HTR-8/SVneo (cell line): ENCODE measurements at regions not wholly inside any gene's neighbourhood (a gene's known extent, or its start where the extent isn't known, plus 50 kb on each side); places are given as distances from the start of the nearest gene placed in this dataset.

Experiments used
- DNase-seq: peaks from one replicate; pipeline ENCODE4 v3.0.0; 2011; ENCODE audit warnings: low spot score, mixed read lengths; ENCODE audit not compliant: insufficient read length
- FAIRE-seq: peaks from 2 replicates; lab custom pipeline; 2011; peaks lifted over from hg19 to GRCh38; lab: Jason Lieb, UNC

DNA sequence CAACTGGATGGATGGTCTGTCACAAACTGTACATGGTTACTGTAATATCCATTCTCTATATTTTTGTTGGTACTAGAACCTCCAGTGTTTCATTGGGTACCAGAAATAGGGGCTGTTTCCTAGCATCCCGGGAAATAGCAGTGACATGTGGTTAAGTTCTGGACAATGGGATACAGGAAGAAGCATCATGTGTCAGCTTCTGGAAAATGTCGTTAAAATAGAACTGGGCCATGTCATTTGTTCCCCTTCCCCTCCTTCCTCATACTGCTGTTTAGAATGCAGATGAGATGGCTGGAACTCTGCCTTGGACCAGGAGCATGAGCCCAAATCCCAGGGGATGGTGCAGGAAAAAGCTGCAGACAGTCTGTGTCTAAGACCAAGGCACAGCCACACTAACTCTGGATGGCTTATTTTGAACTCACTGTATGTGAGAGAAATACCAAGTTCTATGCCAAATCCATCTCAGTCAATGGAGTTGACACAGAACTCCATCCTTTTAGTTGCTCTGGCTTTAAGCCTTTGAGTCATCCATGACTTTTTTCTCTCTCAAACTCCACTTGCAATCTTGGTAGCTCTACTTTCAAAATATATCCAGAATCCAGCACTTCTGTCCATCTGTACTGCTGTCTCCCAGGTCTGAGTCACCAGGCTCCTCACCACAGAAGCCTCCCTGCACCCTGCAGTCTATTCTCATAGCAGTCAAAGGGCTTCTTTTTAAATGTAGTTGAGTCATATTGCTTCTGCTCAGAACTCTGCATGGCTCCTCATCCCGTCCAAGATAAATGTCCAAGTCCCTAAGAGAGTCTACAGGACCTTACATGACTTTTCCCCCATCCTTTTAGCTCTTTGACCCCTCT is 184.2 kb downstream of the NSG2 start:
- FAIRE-seq, result no peak
- DNase-seq, result no peak

DNA sequence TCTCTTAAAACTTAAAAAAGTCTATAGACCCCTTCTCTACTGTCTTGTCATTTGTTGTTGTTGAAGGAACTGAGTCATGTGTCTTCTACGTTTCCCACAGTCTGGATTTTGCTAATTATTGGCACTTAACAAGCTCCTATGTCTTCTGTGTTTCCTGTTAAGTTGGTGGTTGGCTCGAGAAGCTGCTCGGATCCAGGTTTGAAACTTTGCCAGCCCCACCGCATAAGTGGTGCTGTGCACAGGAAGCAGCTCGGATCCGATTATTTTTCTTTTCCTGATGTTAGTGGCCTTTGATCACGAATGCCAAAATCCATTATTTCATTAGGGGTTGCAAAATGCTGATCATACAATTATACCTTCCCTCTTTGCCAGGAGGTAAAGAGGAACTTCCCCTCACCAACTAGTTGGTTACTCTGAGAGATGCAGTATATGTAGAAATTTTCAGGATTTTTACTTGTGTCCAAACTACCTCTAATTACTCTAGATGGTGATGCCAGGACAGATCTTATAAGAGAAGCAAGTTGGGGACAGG is 186.5 kb downstream of the NSG2 start:
- DNase-seq (no peak), FAIRE-seq (no peak)

DNA sequence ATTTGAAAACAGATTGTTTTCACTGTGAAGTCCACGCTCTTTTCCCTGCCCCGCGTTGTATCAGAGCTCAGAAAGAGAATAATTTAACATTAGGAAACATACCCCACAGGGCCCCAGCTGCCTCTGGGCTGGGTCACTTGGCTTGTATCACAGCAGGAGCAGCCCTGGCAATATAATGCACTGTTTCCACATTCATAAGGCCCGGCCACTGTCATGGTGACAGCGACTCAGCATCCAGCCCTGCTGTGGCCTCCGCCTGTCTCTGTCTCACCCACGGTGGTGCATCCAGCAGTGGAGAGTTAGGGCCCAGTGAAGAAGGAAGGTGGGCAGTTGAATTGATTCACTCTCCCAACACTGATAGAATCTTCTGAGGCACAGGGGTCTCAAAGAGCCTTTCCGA is 188.9 kb downstream of the NSG2 start:
- FAIRE-seq (no peak), DNase-seq (no peak)

DNA sequence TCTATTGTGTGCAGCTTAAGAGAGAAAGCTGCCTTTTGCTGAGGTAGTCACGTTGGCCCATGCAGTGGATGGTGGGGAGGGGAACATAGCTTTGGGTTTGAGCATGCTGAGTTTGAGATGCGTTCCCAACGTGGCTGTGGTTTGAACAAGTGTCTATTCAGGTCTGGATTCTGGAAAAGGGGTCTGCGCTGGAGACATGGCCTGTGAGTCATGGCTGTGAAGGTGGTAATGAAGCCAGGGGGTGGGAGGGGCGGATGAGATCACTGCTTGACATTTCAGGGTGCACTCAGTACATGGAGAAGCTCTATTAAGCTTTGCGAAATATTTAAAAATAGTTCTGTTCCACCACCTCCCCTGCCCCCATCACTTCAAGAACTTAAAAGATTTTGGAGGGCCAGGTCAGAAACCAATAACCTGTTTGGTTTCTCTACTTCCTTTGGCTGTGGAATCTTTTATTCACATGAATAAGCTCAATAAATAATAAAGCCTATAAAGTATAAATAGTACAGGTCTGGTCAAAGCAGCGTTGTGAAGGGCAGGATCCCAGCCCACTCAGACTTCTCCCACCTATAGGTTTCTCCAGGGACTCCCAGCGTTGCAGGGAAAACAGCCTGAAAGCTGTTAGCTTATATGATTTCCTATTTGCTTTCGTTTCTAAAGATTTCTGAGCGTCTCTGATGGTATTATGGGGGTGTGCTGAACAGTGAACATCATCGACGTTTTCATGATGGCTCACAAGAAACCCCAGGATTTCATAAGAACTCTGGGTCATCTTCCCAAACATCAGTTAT is 189.9 kb downstream of the NSG2 start:
- FAIRE-seq (no peak), DNase-seq (no peak)

DNA sequence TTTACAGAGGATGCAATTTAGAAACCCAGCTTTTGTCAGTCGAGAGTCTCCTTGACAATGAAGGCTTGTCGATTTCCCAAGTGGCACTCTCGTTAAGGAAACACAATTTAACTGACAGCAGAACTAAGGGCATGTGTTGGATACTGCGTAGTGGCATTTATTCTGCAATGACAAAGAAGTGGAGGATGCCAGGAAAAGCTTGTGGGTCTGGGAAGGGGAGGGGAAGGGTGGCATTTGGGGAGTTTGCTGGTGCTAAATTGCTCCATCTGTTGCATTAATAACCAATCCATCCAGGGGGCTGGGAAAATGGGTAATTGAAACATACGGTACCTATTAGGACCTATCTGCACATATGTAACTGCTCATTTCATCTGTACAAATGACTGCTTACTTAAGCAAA is 190.6 kb downstream of the NSG2 start:
- DNase-seq (no peak), FAIRE-seq (no peak)

DNA sequence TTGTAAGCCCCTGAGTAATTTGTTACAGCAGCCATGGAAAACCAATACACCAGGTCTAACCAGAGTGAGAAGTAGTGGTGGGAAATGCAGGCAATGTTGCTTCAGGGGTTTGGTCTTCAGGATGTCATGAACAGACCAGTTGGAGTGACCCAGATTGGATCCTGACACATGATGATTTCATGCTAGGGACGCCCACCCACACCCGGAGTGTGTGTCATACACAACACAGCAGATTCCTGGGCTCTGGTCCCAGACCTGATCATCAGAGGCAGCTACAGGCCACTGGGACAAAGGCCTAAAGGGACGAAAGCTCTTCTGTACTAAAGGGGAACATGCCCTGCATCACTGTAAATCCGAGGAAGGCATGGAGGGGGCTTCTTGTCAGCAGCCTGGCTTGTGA is 194.2 kb downstream of the NSG2 start:
- FAIRE-seq, result no peak
- DNase-seq, result no peak

DNA sequence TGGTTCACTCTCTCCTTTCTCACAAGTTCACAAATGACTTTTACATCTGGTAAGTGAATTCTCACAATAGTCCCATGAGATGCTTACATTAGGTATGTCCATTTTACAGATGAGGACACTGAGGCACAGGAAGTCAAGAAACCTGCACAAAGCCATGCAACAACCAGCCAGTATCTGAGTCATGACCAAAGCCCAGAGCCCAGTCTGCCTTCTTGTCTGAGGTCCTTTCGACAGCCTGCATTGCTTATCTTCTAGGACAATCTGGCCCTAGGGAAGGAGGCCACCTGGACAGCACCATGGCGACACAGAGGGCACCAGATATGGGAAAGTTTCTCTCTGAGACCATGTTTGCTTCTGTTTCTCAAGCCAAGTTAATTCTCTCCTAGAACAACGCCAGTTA is 197.1 kb downstream of the NSG2 start:
- DNase-seq (no peak), FAIRE-seq (no peak)

DNA sequence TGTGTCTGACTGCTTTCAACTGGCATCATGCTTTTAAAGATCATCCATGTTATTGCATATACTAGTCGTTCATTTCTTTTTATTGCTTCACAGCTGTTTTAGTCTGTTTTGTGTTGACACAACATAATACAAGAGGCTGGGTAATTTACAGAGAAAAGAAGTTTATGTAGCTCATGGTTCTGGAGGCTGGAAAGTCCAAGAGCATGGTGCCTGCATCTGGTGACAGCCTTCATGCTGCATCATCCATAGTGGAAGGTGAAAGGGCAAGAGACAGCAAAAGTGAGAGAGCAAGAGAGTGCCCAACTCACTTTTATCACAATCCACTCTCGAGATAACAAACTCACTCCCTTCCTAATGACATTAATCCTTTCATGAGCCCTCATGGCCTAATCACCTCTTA is 198.4 kb downstream of the NSG2 start:
- no peak for DNase-seq
- no peak for FAIRE-seq

DNA sequence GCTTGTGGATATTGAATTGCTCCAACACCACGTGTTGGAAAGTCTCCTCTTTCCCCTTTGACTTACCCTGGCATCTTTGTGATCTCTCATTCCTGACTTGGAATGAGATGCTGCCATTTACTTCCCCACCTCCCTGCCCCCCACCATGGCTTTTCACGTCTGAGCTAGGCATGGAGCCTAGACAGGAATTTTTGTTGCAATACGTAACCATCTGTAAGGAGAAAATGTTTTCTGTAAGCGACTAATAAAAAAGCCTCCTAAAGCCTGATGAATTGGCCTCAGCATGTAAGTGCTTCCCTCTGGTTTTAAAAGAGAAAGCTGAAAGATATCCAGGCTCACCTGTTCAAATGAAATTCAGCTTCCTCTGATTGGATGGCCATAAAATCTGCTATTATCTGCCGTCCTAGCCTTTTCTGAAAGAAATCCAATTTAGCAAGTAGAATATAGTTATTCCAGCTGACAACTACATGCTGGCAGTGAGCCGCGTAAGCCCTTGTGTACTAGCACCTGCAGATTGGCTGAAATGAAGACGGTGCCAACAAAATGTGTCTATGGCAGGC is 200.1 kb downstream of the NSG2 start:
- DNase-seq (no peak), FAIRE-seq (no peak)

DNA sequence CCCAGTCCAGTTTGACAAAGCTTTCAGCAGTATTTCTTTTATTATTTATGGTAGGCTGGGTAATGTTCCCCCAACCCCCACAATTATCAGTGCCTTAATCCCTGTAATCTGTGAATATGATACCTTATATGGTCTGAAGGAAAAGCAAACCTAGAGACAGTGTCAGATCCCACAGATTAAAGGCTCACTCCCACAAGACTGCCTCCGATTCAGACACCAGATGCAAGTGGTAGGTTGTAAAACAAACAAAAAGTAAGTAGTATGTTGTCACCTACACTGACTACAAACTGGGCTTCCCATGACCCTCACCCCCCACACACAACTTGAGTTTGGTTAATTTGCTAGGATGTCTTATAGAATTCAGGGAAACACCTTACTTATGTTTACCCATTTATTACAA is 201.2 kb downstream of the NSG2 start:
- DNase-seq (no peak), FAIRE-seq (no peak)

DNA sequence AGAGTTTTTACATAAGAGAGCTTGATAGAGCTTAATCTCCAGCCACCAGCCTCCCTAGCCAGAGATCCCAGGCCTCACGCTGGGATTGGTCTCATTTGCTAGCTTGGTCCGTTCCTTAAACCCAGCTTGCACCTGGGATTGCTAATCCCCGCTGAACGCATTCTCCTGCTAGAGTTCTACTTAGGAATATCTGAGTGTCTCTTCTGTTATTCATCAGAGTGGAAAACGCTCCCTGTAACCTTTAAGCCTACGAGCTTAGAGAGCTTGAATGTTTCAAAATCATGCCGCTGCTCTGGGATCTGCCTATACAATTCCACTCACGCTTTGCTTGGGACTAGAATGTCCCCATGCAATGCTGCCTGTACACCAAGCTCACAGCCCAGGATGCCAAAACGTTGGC is 201.8 kb downstream of the NSG2 start:
- no peak for FAIRE-seq
- no peak for DNase-seq

DNA sequence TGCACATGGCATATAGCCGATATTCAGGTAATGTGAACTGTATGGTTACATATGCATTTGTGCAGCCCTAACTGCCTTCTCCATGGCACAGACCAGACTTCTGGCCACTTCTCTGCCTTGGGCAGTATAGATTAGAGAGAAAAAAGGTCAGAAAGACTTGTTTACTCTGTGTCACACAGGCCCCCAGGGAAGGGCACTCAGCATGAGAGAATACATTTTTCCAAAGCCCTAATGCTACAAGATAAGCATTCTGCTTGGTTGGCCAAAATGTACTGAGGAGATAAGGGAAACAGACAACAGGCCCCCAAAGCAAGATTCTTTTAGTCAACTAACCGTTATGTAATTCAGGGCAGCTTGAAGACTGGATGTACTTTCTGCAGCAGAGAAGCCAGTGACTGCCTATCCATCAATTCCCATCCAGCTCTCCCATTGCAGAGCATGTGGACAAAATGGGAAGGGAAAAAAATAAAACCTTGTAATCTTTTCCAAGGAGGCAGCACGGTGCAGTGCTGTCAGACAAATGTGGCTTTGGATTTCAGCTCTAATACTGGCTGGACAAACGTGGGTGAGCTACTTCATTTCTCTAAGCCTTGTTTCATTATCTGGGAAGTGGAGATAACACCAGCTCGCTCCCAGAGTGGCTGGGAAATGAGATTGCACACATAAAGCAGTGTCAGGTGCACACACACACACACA is 205.9 kb downstream of the NSG2 start:
- no peak for DNase-seq
- FAIRE-seq, result no peak

DNA sequence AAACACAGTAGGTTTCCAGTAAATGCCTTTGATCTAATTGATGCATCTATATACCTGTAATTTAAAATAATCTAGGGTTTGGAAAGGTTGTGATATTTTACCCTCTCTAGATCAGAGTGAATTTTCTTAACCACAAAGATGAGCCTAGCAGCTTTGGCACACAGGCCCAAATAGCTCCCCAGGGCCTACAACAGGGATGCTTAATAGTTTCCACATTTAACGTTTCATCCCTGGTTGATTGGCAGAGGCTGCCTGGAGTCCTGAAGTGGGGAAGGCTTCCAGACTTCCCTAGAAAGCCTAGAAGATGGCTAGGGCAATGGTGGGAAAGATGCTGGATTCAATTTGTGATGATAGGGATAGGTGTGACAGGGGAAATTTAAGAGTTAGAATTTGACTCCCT is 206.6 kb downstream of the NSG2 start:
- FAIRE-seq (no peak), DNase-seq (no peak)

DNA sequence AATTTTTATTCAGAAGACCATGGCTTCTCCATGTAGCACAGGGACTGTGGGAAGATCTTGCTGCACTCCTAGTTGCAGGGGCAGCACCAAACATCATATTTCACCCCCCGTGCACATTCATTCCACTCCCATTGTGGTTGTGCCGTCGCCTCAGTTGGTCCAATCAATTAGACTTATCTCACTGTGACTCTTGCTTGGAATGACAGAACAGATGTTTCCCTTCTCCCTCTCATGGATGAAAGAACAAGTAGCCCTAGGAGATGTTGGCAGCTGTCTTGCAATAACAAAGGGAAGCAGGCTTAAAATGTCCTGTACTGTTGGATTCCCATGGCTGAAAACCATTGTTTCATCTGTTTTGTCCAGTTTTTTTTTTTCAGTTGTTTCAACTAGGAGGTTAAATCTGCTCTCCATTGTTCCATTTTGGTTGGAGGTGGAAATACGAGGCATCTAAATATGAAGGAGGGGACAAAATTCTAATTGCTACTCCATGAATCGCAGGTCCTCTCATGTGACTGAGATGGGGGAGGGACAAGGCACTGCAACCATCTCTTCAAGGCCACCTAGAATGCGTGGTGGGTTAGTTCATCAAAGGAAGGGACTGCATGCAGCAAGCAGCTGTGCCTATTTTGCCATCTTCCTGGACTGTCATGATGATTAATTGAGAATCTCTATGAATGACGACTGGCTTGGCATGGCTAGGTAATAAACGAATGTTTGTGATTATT is 214.4 kb downstream of the NSG2 start:
- DNase-seq, result no peak
- no peak for FAIRE-seq

DNA sequence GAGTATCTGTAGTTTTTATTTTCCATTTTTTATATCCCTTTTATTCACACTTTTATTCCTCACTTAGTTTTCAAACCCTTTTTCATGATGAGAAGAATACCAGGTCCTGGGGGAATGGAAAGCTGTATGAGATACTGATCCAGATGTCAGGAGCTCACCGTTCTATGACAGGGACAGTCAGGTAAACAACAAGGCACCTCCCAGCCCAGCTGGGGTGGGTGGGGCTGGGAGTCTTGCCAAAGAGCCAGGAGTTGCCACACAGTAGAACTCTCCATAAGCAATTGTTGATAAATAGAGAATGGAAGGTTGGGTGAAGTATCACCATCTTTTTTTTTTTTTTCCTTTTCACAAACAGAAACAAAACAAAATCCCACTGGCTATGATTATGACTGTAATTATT is 225.8 kb downstream of the NSG2 start:
- DNase-seq, result no peak
- FAIRE-seq, result no peak

DNA sequence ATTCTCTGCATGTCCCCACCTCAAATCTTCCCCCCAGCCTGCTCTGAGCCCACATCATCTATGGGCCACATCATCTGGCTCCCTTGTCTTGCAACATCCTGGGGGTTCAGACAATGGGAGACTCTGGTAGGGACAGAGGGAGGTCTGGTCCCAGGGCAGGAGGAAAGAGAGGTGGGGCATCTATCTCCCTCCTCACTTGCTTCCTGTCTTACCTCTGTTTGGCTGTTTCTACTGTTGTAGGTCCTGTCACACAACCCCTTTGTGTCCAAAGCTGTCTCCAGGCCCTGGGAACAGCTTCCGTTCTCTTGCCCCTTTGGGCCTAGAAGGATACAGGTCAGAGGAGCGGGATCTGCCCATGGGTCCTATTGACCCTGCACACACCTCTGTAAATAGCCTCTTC is 227.2 kb downstream of the NSG2 start:
- DNase-seq, result no peak
- FAIRE-seq, result no peak

DNA sequence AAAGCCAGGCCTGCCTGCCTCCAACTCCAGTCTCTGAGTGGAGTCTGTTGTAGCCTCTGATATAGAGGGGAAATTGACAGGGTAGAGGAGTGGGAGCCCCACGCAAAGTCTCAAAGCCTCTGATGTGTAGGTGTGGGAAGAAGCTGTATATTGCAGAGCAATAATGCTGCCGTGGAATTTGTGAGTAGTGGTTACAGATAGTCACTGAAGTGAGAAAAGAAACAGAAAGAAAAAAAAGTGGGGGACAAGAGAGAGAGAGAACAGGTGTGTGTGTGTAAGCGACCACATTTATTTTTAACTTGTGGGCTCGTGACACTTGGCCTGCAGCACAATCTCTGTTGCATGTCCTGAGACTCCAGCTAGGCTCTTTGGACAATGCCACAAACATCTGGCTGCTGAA is 227.8 kb downstream of the NSG2 start:
- FAIRE-seq, result no peak

DNA sequence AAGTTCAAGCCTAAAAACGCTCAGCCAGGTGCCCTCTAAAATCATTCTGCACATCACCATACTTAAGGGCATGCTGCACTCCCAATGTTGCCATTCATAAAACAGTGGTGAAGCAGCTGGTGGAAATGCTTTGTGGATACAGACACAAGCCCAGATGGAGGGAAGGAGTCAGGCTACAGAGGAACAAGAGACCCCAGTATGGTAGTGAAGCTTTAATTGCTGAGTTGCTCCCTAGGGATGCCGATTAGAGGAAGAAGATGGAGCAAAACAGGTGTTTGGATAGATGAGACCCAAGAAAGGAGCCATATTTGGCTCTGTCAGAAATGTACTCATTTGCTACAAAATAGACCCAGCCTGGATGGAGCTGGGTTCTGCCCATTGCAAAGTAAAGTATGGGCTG is 230.5 kb downstream of the NSG2 start:
- FAIRE-seq (no peak), DNase-seq (no peak)

More for the DNA sequence above, 227.8 kb downstream of the NSG2 start:
- no peak for DNase-seq

DNA sequence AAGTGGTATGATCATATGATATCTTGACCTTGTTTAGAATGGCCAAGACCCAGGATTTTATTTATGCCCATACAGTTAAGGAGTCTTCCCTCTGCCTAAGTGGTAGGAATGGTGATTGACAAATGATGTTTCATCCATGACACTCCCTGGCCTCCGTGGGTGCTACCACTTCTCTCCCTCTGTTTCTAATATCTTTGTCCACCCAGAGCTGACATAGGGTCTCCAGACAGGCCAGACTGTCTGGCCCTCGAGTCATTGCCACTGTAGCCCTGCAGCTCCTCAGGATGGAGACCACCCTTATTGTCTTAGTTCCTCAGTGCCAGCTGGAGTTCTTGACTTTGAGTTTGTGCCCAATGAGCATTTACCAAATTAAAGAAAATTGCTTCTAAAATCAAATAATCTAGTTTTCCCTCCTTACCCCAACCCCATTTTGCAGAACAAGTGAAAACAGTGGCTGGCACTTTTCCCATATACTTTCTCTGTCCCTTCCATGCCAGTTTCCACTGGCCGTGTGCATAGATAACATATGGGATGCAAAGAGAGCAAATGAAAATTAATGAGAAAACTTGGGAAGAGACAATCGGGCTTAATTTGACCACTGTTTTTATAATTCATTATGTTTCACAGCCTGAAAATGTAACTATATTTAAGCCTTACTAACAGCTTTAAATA is 235.7 kb downstream of the NSG2 start:
- DNase-seq, result no peak
- FAIRE-seq, result no peak
